GM10248 (cell line): ENCODE measurements at regions not wholly inside any gene's neighbourhood (a gene's known extent, or its start where the extent isn't known, plus 50 kb on each side); places are given as distances from the start of the nearest gene placed in this dataset.

Experiments
- CTCF ChIA-PET: fragments of 300-600 bp; sonication (Branson Sonifier 250); formaldehyde crosslinking; extraction: SDS; loops from one replicate; lab custom pipeline; 2021; ENCODE audit warnings: antibody characterized with exemption; lab: Yijun Ruan, JAX
- POLR2A ChIA-PET: fragments of 350-650 bp; sonication (Branson Sonifier 250); formaldehyde crosslinking; extraction: SDS; loops from one replicate; lab custom pipeline; 2020; ENCODE audit warnings: antibody characterized with exemption; lab: Yijun Ruan, JAX
- DNase-seq: peaks from one replicate; pipeline ENCODE4 v3.0.0; 2012; ENCODE audit errors: extremely low spot score
- CTCF ChIP-seq: IDR thresholded peaks from 2 replicates; pipeline ENCODE4 v1.5.1; 2012; ENCODE audit warnings: mild to moderate bottlenecking, low read depth; ENCODE audit errors: extremely low read depth, missing control alignments, control extremely low read depth

DNA sequence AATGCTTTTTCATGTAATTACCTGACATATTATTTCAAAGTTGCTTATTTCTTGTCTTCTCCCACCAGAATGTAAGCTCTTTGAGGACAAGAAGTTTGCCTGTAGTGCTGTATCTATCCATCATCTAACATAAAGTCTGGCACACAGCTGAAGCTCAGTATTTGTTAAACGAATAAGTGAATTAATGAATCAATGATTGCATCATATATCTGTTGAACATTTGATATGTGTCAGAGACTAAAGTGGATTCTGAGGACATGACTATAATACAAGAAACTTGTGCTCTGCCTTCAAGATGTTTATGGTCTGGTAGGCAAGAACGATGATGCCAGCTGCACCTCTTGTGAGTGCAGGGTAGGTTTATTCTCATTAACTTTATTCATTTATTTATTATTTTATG, 115.4 kb upstream of the SCAF11 start:
- CTCF ChIA-PET = interaction anchor here (1.0 to 1.3 kb wide), 4 partner anchors 15 to 34 kb away, joined by 3 to 7 read pairs (median 4); no protein-coding TSS in a partner anchor
- DNase-seq = no peak
- no peak for TF ChIP-seq CTCF
- POLR2A ChIA-PET = no interaction called here

DNA sequence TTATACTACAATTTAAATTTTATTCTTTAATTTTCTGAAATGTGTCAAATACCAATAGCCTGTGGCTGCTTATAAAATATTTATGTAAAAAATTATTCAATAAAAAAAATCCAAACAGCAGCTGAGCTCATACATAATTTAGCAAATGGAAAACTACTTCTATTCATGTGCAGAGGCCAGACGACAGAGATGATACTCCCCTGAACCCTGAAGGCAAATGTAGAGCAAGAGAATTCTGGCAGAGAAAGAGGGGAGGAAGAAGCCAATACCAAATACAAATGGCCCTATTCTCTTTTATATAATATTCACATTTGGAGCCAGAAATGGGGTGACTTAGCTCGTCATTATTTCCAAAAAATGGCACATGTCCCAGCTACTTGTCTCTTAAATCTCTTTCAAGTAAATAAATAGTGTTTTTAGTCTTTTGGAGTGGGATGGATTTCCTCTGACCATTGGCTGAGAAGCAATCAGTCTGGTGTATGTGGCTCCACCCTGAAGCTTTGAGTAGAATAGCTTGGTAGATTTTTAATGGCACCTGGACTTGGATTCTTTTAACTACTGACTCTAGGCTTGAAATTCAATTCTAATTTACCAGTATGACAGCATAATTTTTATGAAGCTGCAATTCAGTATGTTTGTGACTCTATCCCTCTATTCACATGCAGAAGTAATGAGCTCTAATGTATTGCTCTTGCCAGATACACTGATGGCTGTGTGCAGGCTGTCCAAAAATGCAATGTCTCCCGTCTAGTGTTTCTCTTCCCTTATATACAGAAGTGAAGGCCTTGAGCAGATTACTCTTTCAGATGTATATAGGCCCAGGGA, 113.4 kb upstream of the SCAF11 start:
- CTCF ChIA-PET = interaction anchor here (1.6 to 3.8 kb wide), 3 partner anchors 12 to 31 kb away, joined by 3 to 17 read pairs (median 7); no protein-coding TSS in a partner anchor
- DNase-seq = no peak
- POLR2A ChIA-PET = no interaction called here
- TF ChIP-seq CTCF = no peak

- no peak for TF ChIP-seq CTCF
- DNase-seq = no peak
- ChIA-PET CTCF (interaction anchor here (1.2 to 3.8 kb wide), 2 partner anchors 10 to 24 kb away, joined by 3 to 17 read pairs; no protein-coding TSS in a partner anchor), POLR2A (no interaction called here)
These were observed 111.1 kb upstream of the SCAF11 start for GRCh38 chr12:46101485-46101869.

GRCh38 chr12:46100551-46101484, 110.4 kb upstream of the SCAF11 start:
- ChIA-PET CTCF (interaction anchor here (3.8 kb wide), 1 partner anchor 25 kb away, joined by 17 read pairs; no protein-coding TSS in a partner anchor), POLR2A (no interaction called here)
- no peak for DNase-seq
- no peak for TF ChIP-seq CTCF

DNA sequence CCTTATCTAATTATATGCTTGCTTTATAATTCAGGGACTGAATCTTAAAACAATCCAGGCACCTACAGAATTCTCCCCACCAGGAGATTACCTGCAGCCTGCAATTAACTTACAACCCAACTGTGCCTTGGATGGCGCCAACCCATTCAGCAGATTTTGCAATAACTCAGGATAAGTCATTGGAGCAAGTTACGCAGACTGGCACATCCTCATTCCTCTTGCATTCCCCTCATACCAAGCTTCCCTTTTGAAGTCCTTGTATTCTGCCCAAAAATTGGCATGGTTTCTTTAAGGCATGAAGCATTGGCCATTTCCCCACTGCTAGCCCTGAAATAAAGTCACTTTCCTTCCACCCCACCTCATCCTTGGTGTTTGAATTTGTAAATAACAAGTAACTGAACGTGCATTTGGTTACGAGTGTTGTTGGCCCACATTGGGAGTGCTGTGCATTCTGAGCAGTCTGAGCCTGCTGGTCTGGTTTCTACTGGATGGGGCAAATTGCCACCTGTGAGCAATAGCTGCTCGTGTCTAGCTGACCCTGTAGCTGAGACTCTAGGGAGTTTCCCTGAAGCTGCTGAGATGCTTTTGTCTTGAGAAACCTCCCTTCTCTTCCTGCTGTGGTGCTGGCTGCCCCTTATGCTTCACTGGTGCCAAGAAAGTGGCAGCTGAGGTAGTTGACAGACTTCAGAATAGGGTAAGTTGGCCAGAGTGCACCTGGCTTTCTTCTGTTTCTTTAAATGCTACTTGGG, 99.2 kb upstream of the SCAF11 start:
- POLR2A ChIA-PET = no interaction called here
- DNase-seq = no peak
- CTCF ChIA-PET = interaction anchor here (0.9 to 1.9 kb wide), 2 partner anchors 13 to 18 kb away, joined by 3 to 7 read pairs; no protein-coding TSS in a partner anchor
- TF ChIP-seq CTCF = no peak
